Ishikawa (cell line): ENCODE measurements at regions not wholly inside any gene's neighbourhood (a gene's known extent, or its start where the extent isn't known, plus 50 kb on each side); places are given as distances from the start of the nearest gene placed in this dataset.

ENCODE experiments used
- CEBPB ChIP-seq: IDR thresholded peaks from 2 replicates; pipeline ENCODE4 v1.6.1; 2012
- CREB1 ChIP-seq: IDR thresholded peaks from 2 replicates; pipeline ENCODE4 v1.6.1; 2012; ENCODE audit warnings: low read depth
- EGR1 ChIP-seq: IDR thresholded peaks from 2 replicates; pipeline ENCODE4 v1.6.1; 2012
- EP300 ChIP-seq: IDR thresholded peaks from 2 replicates; pipeline ENCODE4 v1.6.1; 2012; ENCODE audit warnings: borderline replicate concordance
- RAD21 ChIP-seq: IDR thresholded peaks from 2 replicates; pipeline ENCODE4 v1.6.1; 2012; ENCODE audit warnings: low read depth
- REST ChIP-seq: IDR thresholded peaks from 2 replicates; pipeline ENCODE4 v1.6.1; 2012; ENCODE audit warnings: low read depth, mild to moderate bottlenecking
- TAF1 ChIP-seq: IDR thresholded peaks from 2 replicates; pipeline ENCODE4 v1.6.1; 2012; ENCODE audit warnings: low read depth, mild to moderate bottlenecking
- YY1 ChIP-seq: IDR thresholded peaks from 2 replicates; pipeline ENCODE4 v1.6.1; 2012; ENCODE audit warnings: low read depth
- TF ChIP-seq, protein P1 (sequence below): IDR thresholded peaks from 2 replicates; pipeline ENCODE4 v1.6.1; 2012
- TF ChIP-seq, protein P2 (sequence below): IDR thresholded peaks from 2 replicates; pipeline ENCODE4 v1.6.1; 2012

DNA sequence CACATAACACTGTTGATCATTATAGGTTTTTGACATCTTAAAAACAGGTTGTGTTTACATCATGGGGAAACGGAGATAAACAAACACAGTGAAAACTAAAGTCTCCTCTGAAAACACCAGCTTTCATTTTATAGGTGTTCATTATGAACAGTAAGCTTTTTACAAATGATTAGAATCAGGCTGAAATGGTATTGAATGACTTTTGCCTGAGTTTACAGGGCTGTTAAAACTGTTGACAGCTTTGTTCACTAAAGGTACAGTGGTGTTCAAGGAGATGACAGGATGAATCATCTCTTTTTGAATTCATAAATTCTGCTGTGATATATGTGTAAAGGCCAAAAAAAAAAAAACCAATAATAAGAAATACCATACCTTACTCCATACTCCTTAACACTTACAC is 184.6 kb upstream of the CNTN5 start:
- no peak for TF ChIP-seq EP300
- TF ChIP-seq YY1: no peak
- TF ChIP-seq EGR1: no peak
- TF ChIP-seq TAF1: no peak
- TF ChIP-seq CREB1: no peak
- TF ChIP-seq CEBPB: no peak
- TF ChIP-seq, protein P1, sequence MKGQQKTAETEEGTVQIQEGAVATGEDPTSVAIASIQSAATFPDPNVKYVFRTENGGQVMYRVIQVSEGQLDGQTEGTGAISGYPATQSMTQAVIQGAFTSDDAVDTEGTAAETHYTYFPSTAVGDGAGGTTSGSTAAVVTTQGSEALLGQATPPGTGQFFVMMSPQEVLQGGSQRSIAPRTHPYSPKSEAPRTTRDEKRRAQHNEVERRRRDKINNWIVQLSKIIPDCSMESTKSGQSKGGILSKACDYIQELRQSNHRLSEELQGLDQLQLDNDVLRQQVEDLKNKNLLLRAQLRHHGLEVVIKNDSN: no peak
- no peak for TF ChIP-seq REST
- no peak for TF ChIP-seq RAD21
- TF ChIP-seq, protein P2, sequence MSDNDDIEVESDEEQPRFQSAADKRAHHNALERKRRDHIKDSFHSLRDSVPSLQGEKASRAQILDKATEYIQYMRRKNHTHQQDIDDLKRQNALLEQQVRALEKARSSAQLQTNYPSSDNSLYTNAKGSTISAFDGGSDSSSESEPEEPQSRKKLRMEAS: no peak
